ENCODE measurements at regions not wholly inside any gene's neighbourhood (a gene's known extent, or its start where the extent isn't known, plus 50 kb on each side); places are given as distances from the start of the nearest gene placed in this dataset.

GRCh38 chr14:84433961-84434360 lies 1096.0 kb upstream of the FLRT2 start:
- WGBS, 2 experiments (ENCODE audit: low coverage in 1 of 2, low lambda C conversion rate in 2 of 2, missing lambda C conversion rate in 2 of 2): 13 to 23% methylated on average over 2 of the region's 2 CpGs
- TF ChIP-seq EZH2phosphoT487 (IDR thresholded peaks at IDR 0.05; ENCODE audit: insufficient read depth, low read depth): no peak
- TF ChIP-seq EZH2 (IDR thresholded peaks at IDR 0.05; ENCODE audit: insufficient read depth, poor library complexity, severe bottlenecking): no peak

GRCh38 chr14:84435820-84436324 lies 1094.1 kb upstream of the FLRT2 start:
- Histone ChIP-seq H3K9ac (no peak overlapping the region), H2AFZ (no peak overlapping the region), H3K27ac (no peak overlapping the region), H3K9me3 (ENCODE audit: low read depth) (no peaks in the 10 kb centered on the region), H3F3A (ENCODE audit: insufficient read depth) (no peaks in the 10 kb centered on the region), H3K4me3 (no peak overlapping the region), H3K4me2 (ENCODE audit: unreplicated experiment) (no peak overlapping the region), H3K4me1 (ENCODE audit: insufficient read depth) (no peaks in the 10 kb centered on the region), H4K20me1 (ENCODE audit: insufficient read depth) (no peaks in the 10 kb centered on the region), H3K9me2 (ENCODE audit: insufficient read depth) (no peaks in the 10 kb centered on the region), H3K79me2 (ENCODE audit: insufficient read depth) (no peaks in the 10 kb centered on the region), H3K27me3 (replicated peaks; ENCODE audit: insufficient read depth) (no peaks in the 10 kb centered on the region), H3K36me3 (ENCODE audit: low read depth) (no peaks in the 10 kb centered on the region)
- in situ Hi-C loops (cut with MboI): no loop called here
- 25% methylated on average over 1 of the region's 1 CpG for WGBS, 2 experiments (ENCODE audit: low coverage in 1 of 2, low lambda C conversion rate in 2 of 2, missing lambda C conversion rate in 2 of 2)
- TF ChIP-seq EZH2 (IDR thresholded peaks at IDR 0.05; ENCODE audit: insufficient read depth, poor library complexity, severe bottlenecking) (no peak), EZH2phosphoT487 (IDR thresholded peaks at IDR 0.05; ENCODE audit: insufficient read depth, low read depth) (no peak)
- DNase-seq: no peak

More at GRCh38 chr14:84433961-84434360, 1096.0 kb upstream of the FLRT2 start:
- no peaks in the 10 kb centered on the region for H3K9me3 ChIP-seq (ENCODE audit: low read depth)
- no peaks in the 10 kb centered on the region for H3K79me2 ChIP-seq (ENCODE audit: insufficient read depth)
- in situ Hi-C loops (cut with MboI): no loop called here
- no peaks in the 10 kb centered on the region for H4K20me1 ChIP-seq (ENCODE audit: insufficient read depth)
- H3K27ac ChIP-seq: no peak overlapping the region
- H3K4me1 ChIP-seq (ENCODE audit: insufficient read depth): no peaks in the 10 kb centered on the region
- H3K4me3 ChIP-seq: no peak overlapping the region
- H3K9ac ChIP-seq: no peak overlapping the region
- H3K27me3 ChIP-seq (replicated peaks; ENCODE audit: insufficient read depth): no peaks in the 10 kb centered on the region
- no peaks in the 10 kb centered on the region for H3F3A ChIP-seq (ENCODE audit: insufficient read depth)
- no peak for DNase-seq
- H3K9me2 ChIP-seq (ENCODE audit: insufficient read depth): no peaks in the 10 kb centered on the region
- no peaks in the 10 kb centered on the region for H3K36me3 ChIP-seq (ENCODE audit: low read depth)
- H3K4me2 ChIP-seq (ENCODE audit: unreplicated experiment): no peak overlapping the region
- H2AFZ ChIP-seq: no peak overlapping the region

GRCh38 chr14:84436528-84436927 lies 1093.4 kb upstream of the FLRT2 start:
- no peaks in the 10 kb centered on the region for H4K20me1 ChIP-seq (ENCODE audit: insufficient read depth)
- no peak overlapping the region for H3K4me2 ChIP-seq (ENCODE audit: unreplicated experiment)
- H3K4me3 ChIP-seq: no peak overlapping the region
- no peaks in the 10 kb centered on the region for H3K79me2 ChIP-seq (ENCODE audit: insufficient read depth)
- no peak overlapping the region for H2AFZ ChIP-seq
- H3K36me3 ChIP-seq (ENCODE audit: low read depth): no peaks in the 10 kb centered on the region
- H3F3A ChIP-seq (ENCODE audit: insufficient read depth): no peaks in the 10 kb centered on the region
- WGBS, 2 experiments (ENCODE audit: low coverage in 1 of 2, low lambda C conversion rate in 2 of 2, missing lambda C conversion rate in 2 of 2): 28 to 30% methylated on average over 2 of the region's 2 CpGs
- in situ Hi-C loops (cut with MboI): no loop called here
- no peaks in the 10 kb centered on the region for H3K27me3 ChIP-seq (replicated peaks; ENCODE audit: insufficient read depth)
- no peaks in the 10 kb centered on the region for H3K4me1 ChIP-seq (ENCODE audit: insufficient read depth)
- H3K27ac ChIP-seq: no peak overlapping the region
- no peak overlapping the region for H3K9ac ChIP-seq
- TF ChIP-seq EZH2 (IDR thresholded peaks at IDR 0.05; ENCODE audit: insufficient read depth, poor library complexity, severe bottlenecking) (no peak), EZH2phosphoT487 (IDR thresholded peaks at IDR 0.05; ENCODE audit: insufficient read depth, low read depth) (no peak)
- no peaks in the 10 kb centered on the region for H3K9me3 ChIP-seq (ENCODE audit: low read depth)
- no peak for DNase-seq
- H3K9me2 ChIP-seq (ENCODE audit: insufficient read depth): no peaks in the 10 kb centered on the region

DNA sequence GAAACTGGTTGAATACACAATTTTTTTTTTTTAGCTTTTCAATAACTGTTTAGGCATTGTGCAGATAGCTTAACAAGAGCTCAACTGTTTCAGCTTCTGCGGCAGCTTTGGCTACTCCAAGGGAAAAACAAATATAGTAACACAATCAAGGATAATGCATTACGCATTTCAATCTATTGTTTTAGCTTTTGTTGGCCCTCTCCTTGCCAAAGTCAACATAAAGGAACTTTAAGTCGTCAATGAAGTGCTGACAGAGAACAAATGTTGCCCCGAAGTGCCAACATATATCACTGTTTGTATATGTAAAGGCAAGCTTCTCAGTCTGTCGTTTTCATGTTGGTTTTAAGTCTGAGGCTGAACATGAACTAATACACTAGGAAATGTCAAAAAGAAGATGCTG lies 1087.4 kb upstream of the FLRT2 start:
- in situ Hi-C loops (cut with MboI): no loop called here
- Histone ChIP-seq H3K9ac (no peak overlapping the region), H3K4me1 (ENCODE audit: insufficient read depth) (no peaks in the 10 kb centered on the region), H3K9me3 (ENCODE audit: low read depth) (no peaks in the 10 kb centered on the region), H3K27ac (no peak overlapping the region), H3K4me2 (ENCODE audit: unreplicated experiment) (no peak overlapping the region), H4K20me1 (ENCODE audit: insufficient read depth) (no peaks in the 10 kb centered on the region), H3K4me3 (no peak overlapping the region), H3K9me2 (ENCODE audit: insufficient read depth) (no peaks in the 10 kb centered on the region), H2AFZ (no peak overlapping the region), H3K79me2 (ENCODE audit: insufficient read depth) (no peaks in the 10 kb centered on the region), H3F3A (ENCODE audit: insufficient read depth) (no peaks in the 10 kb centered on the region), H3K36me3 (ENCODE audit: low read depth) (no peaks in the 10 kb centered on the region), H3K27me3 (replicated peaks; ENCODE audit: insufficient read depth) (no peaks in the 10 kb centered on the region)
- TF ChIP-seq EZH2 (IDR thresholded peaks at IDR 0.05; ENCODE audit: insufficient read depth, poor library complexity, severe bottlenecking) (no peak), EZH2phosphoT487 (IDR thresholded peaks at IDR 0.05; ENCODE audit: insufficient read depth, low read depth) (no peak)
- no peak for DNase-seq
- WGBS, 2 experiments (ENCODE audit: low coverage in 1 of 2, low lambda C conversion rate in 2 of 2, missing lambda C conversion rate in 2 of 2): 22 to 25% methylated on average over 5 of the region's 5 CpGs

DNA sequence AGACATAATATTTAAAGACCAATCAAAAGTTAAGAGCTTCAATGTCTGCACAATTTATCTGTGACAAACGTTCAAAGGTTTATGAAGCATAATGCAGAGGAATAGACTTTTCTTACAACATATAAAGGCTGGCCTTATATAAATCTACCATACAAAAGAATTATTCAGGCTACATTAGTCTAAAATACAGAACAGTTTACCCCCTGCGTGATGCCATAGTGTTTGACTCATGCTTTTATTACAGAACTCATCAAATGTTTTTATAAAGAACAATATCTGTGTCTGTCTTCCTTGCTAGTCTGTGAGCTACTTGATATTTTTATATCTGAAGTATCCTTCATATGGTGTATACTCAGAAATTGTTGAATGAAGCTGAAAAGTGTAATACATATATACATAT lies 1084.5 kb upstream of the FLRT2 start:
- Histone ChIP-seq H3K27me3 (replicated peaks; ENCODE audit: insufficient read depth) (no peaks in the 10 kb centered on the region), H3K79me2 (ENCODE audit: insufficient read depth) (no peaks in the 10 kb centered on the region), H3K9me2 (ENCODE audit: insufficient read depth) (no peaks in the 10 kb centered on the region), H3F3A (ENCODE audit: insufficient read depth) (no peaks in the 10 kb centered on the region), H3K4me3 (no peak overlapping the region), H3K4me2 (ENCODE audit: unreplicated experiment) (no peak overlapping the region), H3K4me1 (ENCODE audit: insufficient read depth) (no peaks in the 10 kb centered on the region), H3K27ac (no peak overlapping the region), H2AFZ (no peak overlapping the region), H3K36me3 (ENCODE audit: low read depth) (no peaks in the 10 kb centered on the region), H3K9me3 (ENCODE audit: low read depth) (no peaks in the 10 kb centered on the region), H3K9ac (no peak overlapping the region), H4K20me1 (ENCODE audit: insufficient read depth) (no peaks in the 10 kb centered on the region)
- WGBS, 2 experiments (ENCODE audit: low coverage in 1 of 2, low lambda C conversion rate in 2 of 2, missing lambda C conversion rate in 2 of 2): 43 to 50% methylated on average over 2 of the region's 2 CpGs
- in situ Hi-C loops (cut with MboI): no loop called here
- TF ChIP-seq EZH2phosphoT487 (IDR thresholded peaks at IDR 0.05; ENCODE audit: insufficient read depth, low read depth) (no peak), EZH2 (IDR thresholded peaks at IDR 0.05; ENCODE audit: insufficient read depth, poor library complexity, severe bottlenecking) (no peak)
- DNase-seq: no peak
